PFSK-1 (cell line): ENCODE measurements at regions not wholly inside any gene's neighbourhood (a gene's known extent, or its start where the extent isn't known, plus 50 kb on each side); places are given as distances from the start of the nearest gene placed in this dataset.

Experiments
- FOXP2 ChIP-seq: optimal IDR thresholded peaks from 2 replicates; pipeline ENCODE3; 2011; ENCODE audit warnings: borderline replicate concordance, control low read depth, inconsistent platforms; ENCODE audit not compliant: insufficient read depth; ENCODE audit errors: extremely low read length, extremely low read depth
- POLR2AphosphoS5 ChIP-seq: IDR thresholded peaks from 2 replicates; pipeline ENCODE4 v1.6.1; 2012; ENCODE audit warnings: low read depth, mild to moderate bottlenecking, control low read depth, low read length, moderate library complexity
- SIN3A ChIP-seq: IDR thresholded peaks from 2 replicates; pipeline ENCODE4 v1.6.1; 2012; ENCODE audit warnings: mild to moderate bottlenecking, low read length, moderate library complexity, borderline replicate concordance; ENCODE audit not compliant: insufficient read depth
- TAF1 ChIP-seq: IDR thresholded peaks from 2 replicates; pipeline ENCODE4 v1.6.1; 2012; ENCODE audit warnings: low read length, control low read depth, borderline replicate concordance; ENCODE audit not compliant: insufficient read depth
- TF ChIP-seq, protein P1 (sequence below), 2 experiments: IDR thresholded peaks; 2 replicates each; pipeline versions ENCODE4 v1.6.1 to v1.8.0; 2011 to 2012; ENCODE audit warnings: low read depth in 2 of 2, low read length in 2 of 2, control low read depth in 1 of 2, inconsistent platforms in 1 of 2, mild to moderate bottlenecking in 1 of 2, moderate library complexity in 1 of 2; ENCODE audit not compliant: insufficient read depth in 1 of 2

- TF ChIP-seq TAF1: no peak
- no peak for TF ChIP-seq FOXP2
- TF ChIP-seq SIN3A: no peak
- no peak for TF ChIP-seq POLR2AphosphoS5
- TF ChIP-seq, protein P1, sequence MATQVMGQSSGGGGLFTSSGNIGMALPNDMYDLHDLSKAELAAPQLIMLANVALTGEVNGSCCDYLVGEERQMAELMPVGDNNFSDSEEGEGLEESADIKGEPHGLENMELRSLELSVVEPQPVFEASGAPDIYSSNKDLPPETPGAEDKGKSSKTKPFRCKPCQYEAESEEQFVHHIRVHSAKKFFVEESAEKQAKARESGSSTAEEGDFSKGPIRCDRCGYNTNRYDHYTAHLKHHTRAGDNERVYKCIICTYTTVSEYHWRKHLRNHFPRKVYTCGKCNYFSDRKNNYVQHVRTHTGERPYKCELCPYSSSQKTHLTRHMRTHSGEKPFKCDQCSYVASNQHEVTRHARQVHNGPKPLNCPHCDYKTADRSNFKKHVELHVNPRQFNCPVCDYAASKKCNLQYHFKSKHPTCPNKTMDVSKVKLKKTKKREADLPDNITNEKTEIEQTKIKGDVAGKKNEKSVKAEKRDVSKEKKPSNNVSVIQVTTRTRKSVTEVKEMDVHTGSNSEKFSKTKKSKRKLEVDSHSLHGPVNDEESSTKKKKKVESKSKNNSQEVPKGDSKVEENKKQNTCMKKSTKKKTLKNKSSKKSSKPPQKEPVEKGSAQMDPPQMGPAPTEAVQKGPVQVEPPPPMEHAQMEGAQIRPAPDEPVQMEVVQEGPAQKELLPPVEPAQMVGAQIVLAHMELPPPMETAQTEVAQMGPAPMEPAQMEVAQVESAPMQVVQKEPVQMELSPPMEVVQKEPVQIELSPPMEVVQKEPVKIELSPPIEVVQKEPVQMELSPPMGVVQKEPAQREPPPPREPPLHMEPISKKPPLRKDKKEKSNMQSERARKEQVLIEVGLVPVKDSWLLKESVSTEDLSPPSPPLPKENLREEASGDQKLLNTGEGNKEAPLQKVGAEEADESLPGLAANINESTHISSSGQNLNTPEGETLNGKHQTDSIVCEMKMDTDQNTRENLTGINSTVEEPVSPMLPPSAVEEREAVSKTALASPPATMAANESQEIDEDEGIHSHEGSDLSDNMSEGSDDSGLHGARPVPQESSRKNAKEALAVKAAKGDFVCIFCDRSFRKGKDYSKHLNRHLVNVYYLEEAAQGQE (IDR thresholded peaks at IDR 0.05; ENCODE audit: insufficient read depth in 1 of 2, low read depth in 2 of 2, low read length in 2 of 2): no peak
Measured at GRCh38 chr2:57093020-57093419, 909.2 kb downstream of the CCDC85A start.

GRCh38 chr2:57097855-57098254 is 914.1 kb downstream of the CCDC85A start:
- no peak for TF ChIP-seq POLR2AphosphoS5

GRCh38 chr2:57100436-57100835 is 916.6 kb downstream of the CCDC85A start:
- TF ChIP-seq SIN3A (no peak), TAF1 (no peak), POLR2AphosphoS5 (no peak), FOXP2 (no peak)
- TF ChIP-seq, protein P1 (IDR thresholded peaks at IDR 0.05; ENCODE audit: insufficient read depth in 1 of 2, low read depth in 2 of 2, low read length in 2 of 2): no peak

DNA sequence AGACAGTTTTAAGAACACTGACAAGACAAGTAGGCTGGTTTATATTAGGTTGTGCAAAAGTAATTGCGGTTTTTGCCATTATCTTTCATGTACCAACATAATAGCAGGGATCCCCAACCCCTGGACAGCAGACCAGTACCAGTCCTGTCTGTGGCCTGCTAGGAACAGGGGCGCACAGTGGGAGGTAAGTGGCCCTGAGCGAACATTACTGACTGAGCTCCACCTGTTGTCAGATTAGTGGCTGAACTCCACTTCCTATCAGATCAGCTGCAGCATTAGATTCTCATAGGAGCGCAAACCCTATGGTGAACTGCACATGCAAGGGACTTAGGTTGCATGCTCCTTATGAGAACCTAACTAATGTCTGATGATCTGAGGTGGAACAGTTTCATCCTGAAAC is 921.9 kb downstream of the CCDC85A start:
- TF ChIP-seq, protein P1 (IDR thresholded peaks at IDR 0.05; ENCODE audit: insufficient read depth in 1 of 2, low read depth in 2 of 2, low read length in 2 of 2): no peak
- no peak for TF ChIP-seq TAF1
- TF ChIP-seq SIN3A: no peak
- no peak for TF ChIP-seq FOXP2
- no peak for TF ChIP-seq POLR2AphosphoS5

- TF ChIP-seq POLR2AphosphoS5 (no peak), TAF1 (no peak), FOXP2 (no peak), SIN3A (no peak)
- TF ChIP-seq, protein P1 (IDR thresholded peaks at IDR 0.05; ENCODE audit: insufficient read depth in 1 of 2, low read depth in 2 of 2, low read length in 2 of 2): no peak
Measured at GRCh38 chr2:57107353-57107752, 923.6 kb downstream of the CCDC85A start.
